HepG2 (cell line): ENCODE measurements at regions not wholly inside any gene's neighbourhood (a gene's known extent, or its start where the extent isn't known, plus 50 kb on each side); places are given as distances from the start of the nearest gene placed in this dataset.

Source experiments
- ATAC-seq: fragments of 200-7000 bp; cut with Tn5 transposase; 3 replicates; pipeline ENCODE4 v1.9.1; 2020; ENCODE audit warnings: mild to moderate bottlenecking, moderate library complexity
- BruUV-seq: library from RNA; stranded (reverse); fragments of 400-500 nt; replicated peaks from 2 replicates; lab custom pipeline; 2021; lab: Mats Ljungman, UMichigan
- CTCF ChIA-PET: fragments of 300-600 bp; formaldehyde crosslinking; extraction: SDS; loops from one replicate; lab custom pipeline; 2021; ENCODE audit warnings: low total read pairs, inconsistent platforms, low intra/inter-chr PET ratio; lab: Yijun Ruan, JAX
- POLR2A ChIA-PET: fragments of 350-600 bp; sonication (Branson Sonifier 250); formaldehyde crosslinking; loops from one replicate; lab custom pipeline; 2020; ENCODE audit warnings: antibody characterized with exemption, inconsistent platforms; lab: Yijun Ruan, JAX
- DNase-seq: peaks from one replicate; pipeline ENCODE4 v3.0.0-alpha.2; 2015; ENCODE audit warnings: low spot score
- FAIRE-seq: peaks from 3 replicates; lab custom pipeline; 2011; peaks lifted over from hg19 to GRCh38; lab: Jason Lieb, UNC
- H2AFZ ChIP-seq: one replicate; pipeline ENCODE4 v1.6.1; 2011; ENCODE audit warnings: low read length, inconsistent platforms
- H3K27ac ChIP-seq: fragments of 300-600 bp; 3 replicates; pipeline ENCODE4 v1.8.0; 2011; ENCODE audit warnings: mixed run types, mild to moderate bottlenecking, mixed read lengths, low read length, inconsistent platforms; ENCODE audit not compliant: insufficient read depth; ENCODE audit errors: extremely low read length
- H3K27me3 ChIP-seq, 2 experiments: fragments of 200-600 bp in 1 of 2; 2 replicates in 1 of 2; 3 replicates in 1 of 2; pipeline versions ENCODE4 v1.6.0 to v1.8.0; 2011; ENCODE audit warnings: low read length in 2 of 2, mild to moderate bottlenecking in 2 of 2, moderate library complexity in 2 of 2, inconsistent platforms in 1 of 2; ENCODE audit not compliant: insufficient read depth in 2 of 2, control insufficient read depth in 1 of 2
- H3K36me3 ChIP-seq, 2 experiments: fragments of 200-600 bp in 1 of 2; replicated peaks in 1 of 2; 2 replicates in 1 of 2; 3 replicates in 1 of 2; pipeline versions ENCODE4 v1.5.1 to v1.8.0; 2011; ENCODE audit warnings: low read length in 2 of 2, inconsistent platforms in 1 of 2; ENCODE audit not compliant: insufficient read depth in 2 of 2, control insufficient read depth in 1 of 2
- H3K4me1 ChIP-seq: 2 replicates; pipeline ENCODE4 v1.5.1; 2012; ENCODE audit warnings: low read length, inconsistent platforms; ENCODE audit not compliant: insufficient read depth
- H3K4me2 ChIP-seq: 2 replicates; pipeline ENCODE4 v1.6.0; 2011; ENCODE audit warnings: low read depth, low read length, inconsistent platforms
- H3K4me3 ChIP-seq, 3 experiments: fragments of 200-600 bp in 1 of 3; sonication (generic), shearing (Covaris generic) in 1 of 3; replicated peaks in 1 of 3; 2 replicates each; pipeline ENCODE4 v1.5.1; 2011 to 2016; ENCODE audit warnings: low read length in 3 of 3, inconsistent platforms in 2 of 3, low read depth in 2 of 3, mild to moderate bottlenecking in 2 of 3, control low read depth in 1 of 3, mixed read lengths in 1 of 3; ENCODE audit not compliant: insufficient read depth in 1 of 3
- H3K79me2 ChIP-seq: one replicate; pipeline ENCODE4 v1.6.1; 2011; ENCODE audit warnings: low read length, inconsistent platforms; ENCODE audit not compliant: insufficient read depth
- H3K9ac ChIP-seq: 2 replicates; pipeline ENCODE4 v1.6.0; 2011; ENCODE audit warnings: mild to moderate bottlenecking, low read depth, low read length, inconsistent platforms; ENCODE audit not compliant: insufficient read depth
- H3K9me3 ChIP-seq: 2 replicates; pipeline ENCODE4 v1.5.1; 2012; ENCODE audit warnings: mild to moderate bottlenecking, low read length
- H4K20me1 ChIP-seq: 2 replicates; pipeline ENCODE4 v1.6.0; 2011; ENCODE audit warnings: inconsistent platforms, mild to moderate bottlenecking, low read length, moderate library complexity; ENCODE audit not compliant: insufficient read depth
- ATF1 ChIP-seq: IDR thresholded peaks from 2 replicates; pipeline ENCODE4 v1.6.1; 2016; ENCODE audit warnings: mild to moderate bottlenecking, control low read depth
- MATR3 ChIP-seq: sonication (generic); formaldehyde crosslinking; IDR thresholded peaks from 2 replicates; pipeline ENCODE4 v1.4.0; 2020; ENCODE audit warnings: missing genetic modification reagents
- MLXIP ChIP-seq: sonication (generic); formaldehyde crosslinking; IDR thresholded peaks from 2 replicates; pipeline ENCODE4 v1.9.0; 2021; ENCODE audit warnings: missing genetic modification reagents, borderline replicate concordance
- ZBTB4 ChIP-seq: sonication (generic); formaldehyde crosslinking; IDR thresholded peaks from 2 replicates; pipeline ENCODE4 v1.4.0; 2020; ENCODE audit warnings: missing genetic modification reagents, mild to moderate bottlenecking, borderline replicate concordance
- ZBTB49 ChIP-seq: sonication (generic); formaldehyde crosslinking; IDR thresholded peaks from 2 replicates; pipeline ENCODE4 v1.4.0; 2020; ENCODE audit warnings: missing genetic modification reagents, borderline replicate concordance
- ZNF562 ChIP-seq: sonication (generic); formaldehyde crosslinking; IDR thresholded peaks from 2 replicates; pipeline ENCODE4 v1.8.0; 2022; ENCODE audit warnings: missing genetic modification reagents, borderline replicate concordance
- WGBS: methylation state at CpG from one replicate; pipeline ENCODE4 v1.1.6; 2017; ENCODE audit warnings: low lambda C conversion rate; 5-methylcytosine and 5-hydroxymethylcytosine counted together
- in situ Hi-C: cut with HindIII; loops from 2 replicates; pipeline ENCODE4 v1.10.0; 2017; ENCODE audit warnings: low pct_unique_long_range_greater_than_20kb; ENCODE audit not compliant: extremely low pct_ligation_motif_present
- intact Hi-C: fragments of 100-400 bp; cut with micrococcal nuclease; formaldehyde crosslinking; loops from one replicate; pipeline ENCODE4 v1.10.0; 2022; ENCODE audit not compliant: unreplicated experiment

- Histone ChIP-seq H3K79me2 (no peaks in the 10 kb centered on the region), H3K4me3 (no peak overlapping the region), H3K27me3 (no peaks in the 10 kb centered on the region), H3K4me1 (no peaks in the 10 kb centered on the region), H3K36me3 (no peaks in the 10 kb centered on the region), H4K20me1 (no peaks in the 10 kb centered on the region), H3K4me2 (no peak overlapping the region), H3K9ac (no peak overlapping the region), H3K27ac (no peak overlapping the region), H3K9me3 (no peaks in the 10 kb centered on the region), H2AFZ (no peak overlapping the region)
- TF ChIP-seq MLXIP (CRISPR knock-in tag) (no peak), ATF1 (no peak), MATR3 (CRISPR knock-in tag) (no peak), ZBTB49 (CRISPR knock-in tag) (no peak), ZNF562 (CRISPR knock-in tag) (no peak), ZBTB4 (CRISPR knock-in tag) (no peak)
- intact Hi-C loops: no loop called here
- 2% methylated on average over 1 of the region's 1 CpG for WGBS
- POLR2A ChIA-PET: no interaction called here
- no peak for DNase-seq
- no peak for ATAC-seq
- no TSS peak for BruUV-seq
- FAIRE-seq: no peak
- CTCF ChIA-PET: no interaction called here
- in situ Hi-C loops: no loop called here
Observed at GRCh38 chr2:196380098-196380497, 208.7 kb upstream of the STK17B start.
